ENCODE measurements at regions not wholly inside any gene's neighbourhood (a gene's known extent, or its start where the extent isn't known, plus 50 kb on each side); places are given as distances from the start of the nearest gene placed in this dataset.

GRCh38 chr3:139198929-139199328 is 144.9 kb upstream of the MRPS22 start:
- H3K4me2 ChIP-seq (ENCODE audit: unreplicated experiment): peak overlapping the region; percentile 68
- in situ Hi-C loops (cut with MboI): no loop called here
- peaks cover 21% of the 10 kb centered on the region; the same call in 1 of the 2 replicates for H3F3A ChIP-seq (ENCODE audit: insufficient read depth)
- no peaks in the 10 kb centered on the region for H3K36me3 ChIP-seq (ENCODE audit: low read depth)
- H4K20me1 ChIP-seq (ENCODE audit: insufficient read depth): no peaks in the 10 kb centered on the region
- H3K9ac ChIP-seq: peak overlapping the region; percentile 47
- H3K9me3 ChIP-seq (ENCODE audit: low read depth): no peaks in the 10 kb centered on the region
- H3K27ac ChIP-seq: peak overlapping the region; percentile 43; the same call in 1 of the 2 replicates
- no peaks in the 10 kb centered on the region for H3K27me3 ChIP-seq (replicated peaks; ENCODE audit: insufficient read depth)
- 10 to 14% methylated on average over 2 of the region's 2 CpGs for WGBS, 2 experiments (ENCODE audit: low coverage in 1 of 2, low lambda C conversion rate in 2 of 2, missing lambda C conversion rate in 2 of 2)
- H3K79me2 ChIP-seq (ENCODE audit: insufficient read depth): no peaks in the 10 kb centered on the region
- H2AFZ ChIP-seq: peak overlapping the region; percentile 78
- no peaks in the 10 kb centered on the region for H3K9me2 ChIP-seq (ENCODE audit: insufficient read depth)
- peak; percentile 81 for DNase-seq
- peaks cover 20% of the 10 kb centered on the region for H3K4me1 ChIP-seq (ENCODE audit: insufficient read depth)
- TF ChIP-seq EZH2phosphoT487 (IDR thresholded peaks at IDR 0.05; ENCODE audit: insufficient read depth, low read depth) (no peak), EZH2 (IDR thresholded peaks at IDR 0.05; ENCODE audit: insufficient read depth, poor library complexity, severe bottlenecking) (no peak)
- H3K4me3 ChIP-seq: no peak overlapping the region

- peaks cover 21% of the 10 kb centered on the region; the same call in 1 of the 2 replicates for H3F3A ChIP-seq (ENCODE audit: insufficient read depth)
- peaks cover 20% of the 10 kb centered on the region for H3K4me1 ChIP-seq (ENCODE audit: insufficient read depth)
- 25 to 43% methylated on average over 3 of the region's 3 CpGs for WGBS, 2 experiments (ENCODE audit: low coverage in 1 of 2, low lambda C conversion rate in 2 of 2, missing lambda C conversion rate in 2 of 2)
- in situ Hi-C loops (cut with MboI): no loop called here
- H2AFZ ChIP-seq: peak overlapping the region; percentile 78; the same call in 1 of the 2 replicates
- no peaks in the 10 kb centered on the region for H4K20me1 ChIP-seq (ENCODE audit: insufficient read depth)
- peak overlapping the region; percentile 43; the same call in 1 of the 2 replicates for H3K27ac ChIP-seq
- H3K9me2 ChIP-seq (ENCODE audit: insufficient read depth): no peaks in the 10 kb centered on the region
- TF ChIP-seq EZH2 (IDR thresholded peaks at IDR 0.05; ENCODE audit: insufficient read depth, poor library complexity, severe bottlenecking) (no peak), EZH2phosphoT487 (IDR thresholded peaks at IDR 0.05; ENCODE audit: insufficient read depth, low read depth) (no peak)
- H3K4me3 ChIP-seq: no peak overlapping the region
- no peak overlapping the region for H3K9ac ChIP-seq
- peak overlapping the region; percentile 68 for H3K4me2 ChIP-seq (ENCODE audit: unreplicated experiment)
- H3K79me2 ChIP-seq (ENCODE audit: insufficient read depth): no peaks in the 10 kb centered on the region
- peak; percentile 42 for DNase-seq
- no peaks in the 10 kb centered on the region for H3K36me3 ChIP-seq (ENCODE audit: low read depth)
- no peaks in the 10 kb centered on the region for H3K9me3 ChIP-seq (ENCODE audit: low read depth)
- no peaks in the 10 kb centered on the region for H3K27me3 ChIP-seq (replicated peaks; ENCODE audit: insufficient read depth)
Observed at GRCh38 chr3:139199421-139200010, 144.3 kb upstream of the MRPS22 start.

- Histone ChIP-seq H3K9ac (no peak overlapping the region), H3K9me2 (ENCODE audit: insufficient read depth) (no peaks in the 10 kb centered on the region), H3K4me3 (no peak overlapping the region), H4K20me1 (ENCODE audit: insufficient read depth) (no peaks in the 10 kb centered on the region), H3K4me2 (ENCODE audit: unreplicated experiment) (no peak overlapping the region), H3K9me3 (ENCODE audit: low read depth) (no peaks in the 10 kb centered on the region), H3F3A (ENCODE audit: insufficient read depth) (peaks cover 25% of the 10 kb centered on the region; the same call in 1 of the 2 replicates), H3K27ac (no peak overlapping the region), H3K4me1 (ENCODE audit: insufficient read depth) (peaks cover 20% of the 10 kb centered on the region), H3K36me3 (ENCODE audit: low read depth) (no peaks in the 10 kb centered on the region), H2AFZ (no peak overlapping the region), H3K27me3 (replicated peaks; ENCODE audit: insufficient read depth) (no peaks in the 10 kb centered on the region), H3K79me2 (ENCODE audit: insufficient read depth) (no peaks in the 10 kb centered on the region)
- DNase-seq: no peak
- TF ChIP-seq EZH2 (IDR thresholded peaks at IDR 0.05; ENCODE audit: insufficient read depth, poor library complexity, severe bottlenecking) (no peak), EZH2phosphoT487 (IDR thresholded peaks at IDR 0.05; ENCODE audit: insufficient read depth, low read depth) (no peak)
- 80 to 84% methylated on average over 7 of the region's 7 CpGs for WGBS, 2 experiments (ENCODE audit: low coverage in 1 of 2, low lambda C conversion rate in 2 of 2, missing lambda C conversion rate in 2 of 2)
- in situ Hi-C loops (cut with MboI): no loop called here
Observed at GRCh38 chr3:139201446-139202225, 142.2 kb upstream of the MRPS22 start.

GRCh38 chr3:139202226-139202958 is 141.4 kb upstream of the MRPS22 start:
- Histone ChIP-seq H3K9ac (no peak overlapping the region), H3F3A (ENCODE audit: insufficient read depth) (peaks cover 25% of the 10 kb centered on the region; the same call in 1 of the 2 replicates), H2AFZ (no peak overlapping the region), H3K4me2 (ENCODE audit: unreplicated experiment) (no peak overlapping the region), H3K27ac (no peak overlapping the region), H3K9me3 (ENCODE audit: low read depth) (no peaks in the 10 kb centered on the region), H3K36me3 (ENCODE audit: low read depth) (no peaks in the 10 kb centered on the region), H3K4me3 (no peak overlapping the region), H4K20me1 (ENCODE audit: insufficient read depth) (no peaks in the 10 kb centered on the region), H3K79me2 (ENCODE audit: insufficient read depth) (no peaks in the 10 kb centered on the region), H3K27me3 (replicated peaks; ENCODE audit: insufficient read depth) (no peaks in the 10 kb centered on the region), H3K4me1 (ENCODE audit: insufficient read depth) (peaks cover 20% of the 10 kb centered on the region), H3K9me2 (ENCODE audit: insufficient read depth) (no peaks in the 10 kb centered on the region)
- in situ Hi-C loops (cut with MboI): no loop called here
- TF ChIP-seq EZH2 (IDR thresholded peaks at IDR 0.05; ENCODE audit: insufficient read depth, poor library complexity, severe bottlenecking): no peak
- TF ChIP-seq EZH2phosphoT487 (IDR thresholded peaks at IDR 0.05; ENCODE audit: insufficient read depth, low read depth): no peak
- 61 to 66% methylated on average over 5 of the region's 5 CpGs for WGBS, 2 experiments (ENCODE audit: low coverage in 1 of 2, low lambda C conversion rate in 2 of 2, missing lambda C conversion rate in 2 of 2)
- no peak for DNase-seq
